OCI-LY7 (cell line): ENCODE measurements at regions not wholly inside any gene's neighbourhood (a gene's known extent, or its start where the extent isn't known, plus 50 kb on each side); places are given as distances from the start of the nearest gene placed in this dataset.

Experiments used
- BruUV-seq: library from RNA; stranded (reverse); fragments of 400-500 nt; replicated peaks from 2 replicates; lab custom pipeline; 2021; lab: Mats Ljungman, UMichigan
- CTCF ChIA-PET: fragments of 300-600 bp; sonication (Branson Sonifier 250); formaldehyde crosslinking; loops from one replicate; lab custom pipeline; 2022; ENCODE audit warnings: antibody characterized with exemption; ENCODE audit not compliant: unreplicated experiment; lab: Charles Lee
- POLR2A ChIA-PET: fragments of 300-600 bp; sonication (Branson Sonifier 250); formaldehyde crosslinking; loops from one replicate; lab custom pipeline; 2022; ENCODE audit warnings: antibody characterized with exemption; lab: Charles Lee
- DNase-seq: peaks from one replicate; pipeline ENCODE4 v3.0.0-alpha.2; 2015; ENCODE audit warnings: low spot score
- H2AFZ ChIP-seq: fragments of 200-600 bp; sonication (generic), shearing (Covaris generic); 2 replicates; pipeline ENCODE4 v1.6.1; 2014; ENCODE audit warnings: mild to moderate bottlenecking, antibody characterized with exemption, low read length, moderate library complexity
- H3K27ac ChIP-seq: fragments of 200-600 bp; sonication (generic); 2 replicates; pipeline ENCODE4 v1.5.1; 2014; ENCODE audit warnings: mixed run types, low read depth, mild to moderate bottlenecking, moderate library complexity, low read length, inconsistent platforms; ENCODE audit not compliant: poor library complexity, severe bottlenecking
- H3K36me3 ChIP-seq: fragments of 200-600 bp; sonication (generic); 2 replicates; pipeline ENCODE4 v1.6.1; 2014; ENCODE audit warnings: mild to moderate bottlenecking, antibody characterized with exemption, low read length, moderate library complexity, mixed read lengths; ENCODE audit not compliant: insufficient read depth
- H3K4me1 ChIP-seq: fragments of 200-600 bp; sonication (generic); 2 replicates; pipeline ENCODE4 v1.5.1; 2014; ENCODE audit warnings: mild to moderate bottlenecking, low read length; ENCODE audit not compliant: insufficient read depth, poor library complexity, severe bottlenecking
- H3K4me2 ChIP-seq: fragments of 200-600 bp; sonication (generic); 2 replicates; pipeline ENCODE4 v1.6.1; 2014; ENCODE audit warnings: mild to moderate bottlenecking, low read length
- H3K4me3 ChIP-seq: fragments of 200-600 bp; sonication (generic); 2 replicates; pipeline ENCODE4 v1.5.1; 2014; ENCODE audit warnings: mild to moderate bottlenecking, low read depth, low read length; ENCODE audit not compliant: poor library complexity, severe bottlenecking
- H3K79me2 ChIP-seq: fragments of 200-600 bp; sonication (generic); 2 replicates; pipeline ENCODE4 v1.6.1; 2016; ENCODE audit warnings: low read depth, mild to moderate bottlenecking, low read length, moderate library complexity, mixed read lengths; ENCODE audit not compliant: insufficient read depth
- H3K9me2 ChIP-seq: fragments of 200-600 bp; sonication (generic); 2 replicates; pipeline ENCODE4 v1.6.1; 2016; ENCODE audit warnings: mild to moderate bottlenecking, low read length, mixed read lengths; ENCODE audit not compliant: insufficient read depth
- H3K9me3 ChIP-seq: fragments of 200-600 bp; sonication (generic); 2 replicates; pipeline ENCODE4 v1.6.1; 2014; ENCODE audit warnings: mild to moderate bottlenecking, mixed run types, low read length, mixed read lengths
- H4K20me1 ChIP-seq: fragments of 200-600 bp; sonication (generic); 2 replicates; pipeline ENCODE4 v1.6.1; 2014; ENCODE audit warnings: mild to moderate bottlenecking, antibody characterized with exemption, low read length, moderate library complexity, mixed read lengths; ENCODE audit not compliant: insufficient read depth
- EZH2phosphoT487 ChIP-seq: fragments of 200-600 bp; sonication (generic); IDR thresholded peaks from 2 replicates; pipeline ENCODE4 v1.6.1; 2018; ENCODE audit warnings: low read depth, borderline replicate concordance, mild to moderate bottlenecking, mixed run types, antibody characterized with exemption, low read length, moderate library complexity, mixed read lengths
- intact Hi-C: fragments of 100-400 bp; cut with micrococcal nuclease; formaldehyde crosslinking; loops from one replicate; pipeline ENCODE4 v1.10.0; 2022; ENCODE audit not compliant: unreplicated experiment
- TF ChIP-seq, protein P1 (sequence below): fragments of 200-600 bp; sonication (generic); conservative IDR thresholded peaks from 2 replicates; pipeline ENCODE4 v1.5.1; 2014; ENCODE audit warnings: mild to moderate bottlenecking, antibody characterized with exemption, low read length, moderate library complexity, mixed read lengths

DNA sequence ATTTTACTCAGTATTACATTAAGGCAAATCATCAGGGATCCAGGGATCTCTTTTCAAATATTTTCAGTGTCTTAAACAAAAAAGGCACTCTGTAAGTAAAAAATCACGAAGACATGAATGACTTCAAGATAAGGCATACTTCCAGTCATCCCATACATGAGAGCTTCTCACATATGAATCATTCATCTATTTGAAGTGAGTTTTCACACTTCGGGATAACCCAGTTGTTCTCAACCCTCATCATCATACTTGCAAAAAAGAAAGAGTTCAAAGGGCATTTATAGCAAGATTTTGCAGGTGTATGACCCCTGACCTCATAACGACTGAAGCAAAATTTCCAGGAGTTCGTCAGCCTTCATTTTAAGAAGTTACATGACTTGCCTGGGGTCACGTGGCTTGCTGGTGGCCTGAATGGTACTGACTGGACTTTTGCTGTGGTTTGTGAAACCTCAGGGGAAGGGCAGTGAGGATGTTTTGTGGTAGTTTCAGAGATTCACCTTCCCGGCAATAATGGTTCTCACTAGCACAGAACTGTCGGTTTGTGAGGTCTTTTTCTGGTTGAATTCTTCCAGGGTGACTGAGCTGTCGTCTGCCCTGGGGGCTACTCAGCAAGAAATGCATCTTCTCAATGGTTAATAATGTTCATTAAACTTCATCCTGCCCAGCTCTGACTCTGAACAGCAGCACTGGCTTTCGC is 115.8 kb upstream of the SHISA3 start:
- TF ChIP-seq, protein P1, sequence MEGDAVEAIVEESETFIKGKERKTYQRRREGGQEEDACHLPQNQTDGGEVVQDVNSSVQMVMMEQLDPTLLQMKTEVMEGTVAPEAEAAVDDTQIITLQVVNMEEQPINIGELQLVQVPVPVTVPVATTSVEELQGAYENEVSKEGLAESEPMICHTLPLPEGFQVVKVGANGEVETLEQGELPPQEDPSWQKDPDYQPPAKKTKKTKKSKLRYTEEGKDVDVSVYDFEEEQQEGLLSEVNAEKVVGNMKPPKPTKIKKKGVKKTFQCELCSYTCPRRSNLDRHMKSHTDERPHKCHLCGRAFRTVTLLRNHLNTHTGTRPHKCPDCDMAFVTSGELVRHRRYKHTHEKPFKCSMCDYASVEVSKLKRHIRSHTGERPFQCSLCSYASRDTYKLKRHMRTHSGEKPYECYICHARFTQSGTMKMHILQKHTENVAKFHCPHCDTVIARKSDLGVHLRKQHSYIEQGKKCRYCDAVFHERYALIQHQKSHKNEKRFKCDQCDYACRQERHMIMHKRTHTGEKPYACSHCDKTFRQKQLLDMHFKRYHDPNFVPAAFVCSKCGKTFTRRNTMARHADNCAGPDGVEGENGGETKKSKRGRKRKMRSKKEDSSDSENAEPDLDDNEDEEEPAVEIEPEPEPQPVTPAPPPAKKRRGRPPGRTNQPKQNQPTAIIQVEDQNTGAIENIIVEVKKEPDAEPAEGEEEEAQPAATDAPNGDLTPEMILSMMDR = no peak
- TF ChIP-seq EZH2phosphoT487 = no peak
- POLR2A ChIA-PET = interaction anchor here (0.6 kb wide), 1 partner anchor 315 kb away, joined by 3 read pairs; no protein-coding TSS in a partner anchor
- no peaks in the 10 kb centered on the region for H3K79me2 ChIP-seq
- no peaks in the 10 kb centered on the region for H3K4me1 ChIP-seq
- H2AFZ ChIP-seq = 0 out of 2 replicates have a peak overlapping the region, but pooled peaks have one; percentile 2
- H3K4me3 ChIP-seq = no peak overlapping the region
- no peaks in the 10 kb centered on the region for H3K9me2 ChIP-seq
- BruUV-seq = no TSS peak
- no peaks in the 10 kb centered on the region for H3K36me3 ChIP-seq
- CTCF ChIA-PET = no interaction called here
- no peak for DNase-seq
- intact Hi-C loops = loop anchor here (1.0 to 5.0 kb wide), 5 partner anchors 91 to 584 kb away; partner anchors contain the start of gene SHISA3
- H4K20me1 ChIP-seq = no peaks in the 10 kb centered on the region
- H3K27ac ChIP-seq = no peak overlapping the region
- no peaks in the 10 kb centered on the region for H3K9me3 ChIP-seq
- 0 out of 2 replicates have a peak overlapping the region, but pooled peaks have one; percentile 19 for H3K4me2 ChIP-seq

DNA sequence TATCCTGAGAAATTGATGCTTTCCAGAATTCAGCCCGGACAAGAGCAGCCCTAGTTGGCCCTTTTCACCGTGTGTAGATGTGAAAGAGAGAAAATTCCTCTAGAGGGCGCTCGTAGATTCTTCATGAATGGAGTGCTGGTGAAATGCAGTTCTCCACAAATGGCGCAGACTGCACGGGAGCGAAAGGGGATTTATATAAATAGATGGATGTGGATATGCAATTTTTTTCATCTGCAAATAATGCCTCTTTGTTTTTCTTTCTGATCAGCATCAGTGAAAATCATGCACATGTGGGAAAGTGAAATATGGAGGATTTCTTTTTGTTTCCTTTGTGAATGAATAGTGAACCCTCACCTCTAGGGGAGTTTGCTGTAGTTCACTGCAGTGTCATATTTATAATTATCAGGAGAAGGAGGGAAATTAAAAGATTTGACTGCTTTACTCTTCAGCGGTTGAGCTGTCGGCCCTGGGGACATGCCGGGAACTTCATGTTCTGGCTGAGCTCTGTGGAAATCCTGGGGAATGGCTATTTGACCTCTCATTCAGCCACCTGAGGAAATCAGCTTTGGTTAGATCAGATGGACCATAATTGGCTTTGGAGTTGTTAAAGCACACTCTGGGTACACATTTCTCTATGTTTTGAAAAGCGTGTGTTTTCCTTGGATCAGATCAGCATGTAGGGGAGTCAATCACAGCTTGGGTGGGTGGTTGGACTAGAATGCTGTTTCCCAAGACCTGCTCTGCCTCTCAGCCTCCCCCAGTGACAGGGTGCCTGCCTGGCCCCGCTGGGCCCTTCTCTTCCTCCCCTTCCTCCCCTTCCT is 115.0 kb upstream of the SHISA3 start:
- no peaks in the 10 kb centered on the region for H3K4me1 ChIP-seq
- BruUV-seq = no TSS peak
- intact Hi-C loops = loop anchor here (1.0 to 5.0 kb wide), 5 partner anchors 90 to 583 kb away; partner anchors contain the start of gene SHISA3
- CTCF ChIA-PET = no interaction called here
- H3K36me3 ChIP-seq = no peaks in the 10 kb centered on the region
- H2AFZ ChIP-seq = 0 out of 2 replicates have a peak overlapping the region, but pooled peaks have one; percentile 2
- DNase-seq = peak; percentile 82
- 0 out of 2 replicates have a peak overlapping the region, but pooled peaks have one; percentile 19 for H3K4me2 ChIP-seq
- POLR2A ChIA-PET = no interaction called here
- TF ChIP-seq EZH2phosphoT487 = no peak
- TF ChIP-seq, protein P1 = peak; percentile 93
- no peak overlapping the region for H3K27ac ChIP-seq
- no peaks in the 10 kb centered on the region for H3K9me3 ChIP-seq
- H3K9me2 ChIP-seq = no peaks in the 10 kb centered on the region
- no peak overlapping the region for H3K4me3 ChIP-seq
- no peaks in the 10 kb centered on the region for H3K79me2 ChIP-seq
- no peaks in the 10 kb centered on the region for H4K20me1 ChIP-seq
